ENCODE measurements at regions not wholly inside any gene's neighbourhood (a gene's known extent, or its start where the extent isn't known, plus 50 kb on each side); places are given as distances from the start of the nearest gene placed in this dataset.

DNA sequence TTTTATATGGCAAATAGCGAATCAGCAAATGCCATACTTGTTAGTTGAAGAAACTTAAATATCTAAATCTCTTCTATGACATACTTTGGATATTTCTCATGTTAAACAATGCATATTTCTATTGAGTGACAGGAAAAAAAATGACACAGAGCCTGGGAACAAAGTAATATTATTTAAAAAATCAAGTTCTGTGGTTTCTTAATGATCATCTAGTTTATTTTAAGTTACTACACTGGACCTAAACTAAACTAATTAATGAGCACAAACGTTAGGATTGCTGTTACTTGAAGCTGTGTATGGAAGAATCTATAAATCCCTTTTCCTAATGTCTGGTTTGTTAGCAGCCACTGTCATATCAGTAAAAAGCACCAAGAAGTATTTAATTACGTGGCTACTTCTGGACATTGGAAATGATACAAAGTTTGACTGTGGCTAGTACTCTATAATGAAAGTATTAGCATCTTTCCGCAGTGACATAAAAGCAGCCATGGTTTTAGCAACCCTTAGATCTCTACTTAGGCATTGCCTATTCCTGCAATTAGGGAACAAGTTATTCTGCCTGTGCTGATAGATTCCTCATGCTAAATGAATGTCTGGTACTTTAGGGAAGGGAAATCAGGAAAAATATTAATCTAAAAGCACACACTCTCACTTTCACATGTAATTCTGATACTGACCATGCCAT lies 981.7 kb upstream of the B3GALT2 start:
- TF ChIP-seq PATZ1 (CRISPR knock-in tag; IDR thresholded peaks at IDR 0.05; ENCODE audit: borderline replicate concordance): no peak
- TF ChIP-seq ZC3H10 (CRISPR knock-in tag; IDR thresholded peaks at IDR 0.05): no peak
- no peak for TF ChIP-seq CSRNP3 (CRISPR knock-in tag; IDR thresholded peaks at IDR 0.05)
- no peak for TF ChIP-seq TCF4 (CRISPR knock-in tag; IDR thresholded peaks at IDR 0.05; ENCODE audit: borderline replicate concordance)
- TF ChIP-seq ESRRG (CRISPR knock-in tag; IDR thresholded peaks at IDR 0.05): no peak
- TF ChIP-seq, protein P1, sequence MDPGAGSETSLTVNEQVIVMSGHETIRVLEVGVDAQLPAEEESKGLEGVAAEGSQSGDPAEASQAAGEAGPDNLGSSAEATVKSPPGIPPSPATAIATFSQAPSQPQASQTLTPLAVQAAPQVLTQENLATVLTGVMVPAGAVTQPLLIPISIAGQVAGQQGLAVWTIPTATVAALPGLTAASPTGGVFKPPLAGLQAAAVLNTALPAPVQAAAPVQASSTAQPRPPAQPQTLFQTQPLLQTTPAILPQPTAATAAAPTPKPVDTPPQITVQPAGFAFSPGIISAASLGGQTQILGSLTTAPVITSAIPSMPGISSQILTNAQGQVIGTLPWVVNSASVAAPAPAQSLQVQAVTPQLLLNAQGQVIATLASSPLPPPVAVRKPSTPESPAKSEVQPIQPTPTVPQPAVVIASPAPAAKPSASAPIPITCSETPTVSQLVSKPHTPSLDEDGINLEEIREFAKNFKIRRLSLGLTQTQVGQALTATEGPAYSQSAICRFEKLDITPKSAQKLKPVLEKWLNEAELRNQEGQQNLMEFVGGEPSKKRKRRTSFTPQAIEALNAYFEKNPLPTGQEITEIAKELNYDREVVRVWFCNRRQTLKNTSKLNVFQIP (CRISPR knock-in tag; IDR thresholded peaks at IDR 0.05; ENCODE audit: borderline replicate concordance, low read depth): no peak
- TF ChIP-seq ZFP3 (CRISPR knock-in tag; IDR thresholded peaks at IDR 0.05): no peak
- TF ChIP-seq PPARA (CRISPR knock-in tag; IDR thresholded peaks at IDR 0.05; ENCODE audit: borderline replicate concordance): no peak
